ENCODE measurements at regions not wholly inside any gene's neighbourhood (a gene's known extent, or its start where the extent isn't known, plus 50 kb on each side); places are given as distances from the start of the nearest gene placed in this dataset.

DNA sequence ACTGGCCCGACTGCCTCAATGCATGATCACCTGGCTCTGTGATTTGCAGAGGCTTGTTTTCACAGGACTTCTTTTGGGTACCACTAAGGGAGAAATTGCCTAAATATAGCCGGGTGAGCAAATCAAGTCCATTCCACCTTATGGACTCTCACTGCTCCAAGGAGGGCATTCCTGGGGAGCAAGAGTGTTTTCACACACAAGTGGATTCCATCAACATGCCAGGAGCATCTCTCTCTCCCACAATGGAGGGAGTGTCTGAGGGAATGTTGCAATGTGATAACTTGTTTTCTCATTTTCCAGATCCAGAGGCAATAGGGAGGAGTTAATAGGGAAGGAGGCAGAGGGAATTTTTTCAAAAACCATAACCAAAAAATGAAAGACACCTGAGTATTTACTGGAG lies 250.7 kb downstream of the SATB2 start (continued):
- TF ChIP-seq, protein P1, sequence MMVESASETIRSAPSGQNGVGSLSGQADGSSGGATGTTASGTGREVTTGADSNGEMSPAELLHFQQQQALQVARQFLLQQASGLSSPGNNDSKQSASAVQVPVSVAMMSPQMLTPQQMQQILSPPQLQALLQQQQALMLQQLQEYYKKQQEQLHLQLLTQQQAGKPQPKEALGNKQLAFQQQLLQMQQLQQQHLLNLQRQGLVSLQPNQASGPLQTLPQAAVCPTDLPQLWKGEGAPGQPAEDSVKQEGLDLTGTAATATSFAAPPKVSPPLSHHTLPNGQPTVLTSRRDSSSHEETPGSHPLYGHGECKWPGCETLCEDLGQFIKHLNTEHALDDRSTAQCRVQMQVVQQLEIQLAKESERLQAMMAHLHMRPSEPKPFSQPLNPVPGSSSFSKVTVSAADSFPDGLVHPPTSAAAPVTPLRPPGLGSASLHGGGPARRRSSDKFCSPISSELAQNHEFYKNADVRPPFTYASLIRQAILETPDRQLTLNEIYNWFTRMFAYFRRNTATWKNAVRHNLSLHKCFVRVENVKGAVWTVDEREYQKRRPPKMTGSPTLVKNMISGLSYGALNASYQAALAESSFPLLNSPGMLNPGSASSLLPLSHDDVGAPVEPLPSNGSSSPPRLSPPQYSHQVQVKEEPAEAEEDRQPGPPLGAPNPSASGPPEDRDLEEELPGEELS (CRISPR knock-in tag; IDR thresholded peaks at IDR 0.05; ENCODE audit: borderline replicate concordance): no peak
- TF ChIP-seq, protein P2, sequence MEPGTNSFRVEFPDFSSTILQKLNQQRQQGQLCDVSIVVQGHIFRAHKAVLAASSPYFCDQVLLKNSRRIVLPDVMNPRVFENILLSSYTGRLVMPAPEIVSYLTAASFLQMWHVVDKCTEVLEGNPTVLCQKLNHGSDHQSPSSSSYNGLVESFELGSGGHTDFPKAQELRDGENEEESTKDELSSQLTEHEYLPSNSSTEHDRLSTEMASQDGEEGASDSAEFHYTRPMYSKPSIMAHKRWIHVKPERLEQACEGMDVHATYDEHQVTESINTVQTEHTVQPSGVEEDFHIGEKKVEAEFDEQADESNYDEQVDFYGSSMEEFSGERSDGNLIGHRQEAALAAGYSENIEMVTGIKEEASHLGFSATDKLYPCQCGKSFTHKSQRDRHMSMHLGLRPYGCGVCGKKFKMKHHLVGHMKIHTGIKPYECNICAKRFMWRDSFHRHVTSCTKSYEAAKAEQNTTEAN (CRISPR knock-in tag; IDR thresholded peaks at IDR 0.05): no peak
- TF ChIP-seq POLR3A (IDR thresholded peaks at IDR 0.05; ENCODE audit: borderline replicate concordance, extremely low read depth, insufficient read depth, insufficient read length): no peak
- TF ChIP-seq BRD9 (IDR thresholded peaks at IDR 0.05; ENCODE audit: low read depth, partially characterized antibody): no peak
- TF ChIP-seq ZNF583 (CRISPR knock-in tag; IDR thresholded peaks at IDR 0.05): no peak
- TF ChIP-seq GATAD2A (IDR thresholded peaks at IDR 0.05): no peak
- TF ChIP-seq ZNF41 (CRISPR knock-in tag; conservative IDR thresholded peaks at IDR 0.05): no peak
- no peak for TF ChIP-seq STAT5B (CRISPR knock-in tag; IDR thresholded peaks at IDR 0.05)
- TF ChIP-seq KHSRP (IDR thresholded peaks at IDR 0.05): no peak

DNA sequence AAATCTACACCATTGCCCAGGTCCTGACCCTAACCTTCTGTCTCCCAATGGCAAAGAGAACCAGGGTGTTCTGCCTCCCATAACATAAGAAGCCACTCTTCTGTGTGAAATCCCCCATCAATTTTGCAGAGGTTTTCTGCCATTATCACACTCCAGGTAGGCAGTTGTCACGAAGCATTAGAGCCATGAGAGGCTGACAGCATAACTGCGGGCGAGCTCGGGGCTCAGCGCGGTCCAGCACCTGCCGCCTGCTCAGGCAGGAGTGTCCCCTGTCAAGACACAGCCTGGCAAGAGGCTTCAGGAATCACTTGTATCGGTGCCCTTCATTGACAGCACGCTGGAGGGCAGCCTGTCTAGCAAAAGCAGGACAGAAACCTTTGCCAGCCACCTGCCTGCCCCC lies 251.2 kb downstream of the SATB2 start:
- Histone ChIP-seq H3K4me2 (ENCODE audit: insufficient read depth, low read length) (no peak overlapping the region), H3K79me2 (ENCODE audit: control insufficient read depth, insufficient read depth, low read length) (no peaks in the 10 kb centered on the region), H3K9me3 (replicated peaks; ENCODE audit: control insufficient read depth, insufficient read depth, low read depth, low read length) (no peaks in the 10 kb centered on the region), H3K27ac (ENCODE audit: extremely low read depth, low read depth, low read length) (no peak overlapping the region), H4K20me1 (replicated peaks; ENCODE audit: control insufficient read depth, insufficient read depth, low read length) (no peaks in the 10 kb centered on the region), H3K27me3 (ENCODE audit: control insufficient read depth in 2 of 2, insufficient read depth in 2 of 2, low read length in 2 of 2) (peaks cover 0 to 4% of the 10 kb centered on the region in 2 experiments; a peak in 1 of 5 replicates), H3K9ac (ENCODE audit: insufficient read depth in 1 of 2, low read depth in 2 of 2, low read length in 2 of 2) (no peak overlapping the region), H3K4me3 (no peak overlapping the region), H3K36me3 (ENCODE audit: control insufficient read depth, insufficient read depth, low read length) (no peaks in the 10 kb centered on the region), H2AFZ (ENCODE audit: low read depth, low read length) (no peak overlapping the region), H3K9me1 (ENCODE audit: control insufficient read depth, insufficient read depth, low read length) (no peaks in the 10 kb centered on the region), H3K4me1 (replicated peaks in 1 of 2; ENCODE audit: control insufficient read depth in 2 of 2, insufficient read depth in 2 of 2, low read length in 2 of 2) (no peaks in the 10 kb centered on the region)
- DNase-seq (ENCODE audit: extremely low read depth in 1 of 4, low spot score in 3 of 4) (no peak), FAIRE-seq (no peak), ATAC-seq (no peak)
- in situ Hi-C loops (cut with MboI): no loop called here
- no TSS peak for BruUV-seq (replicated peaks)
- intact Hi-C loops (cut with micrococcal nuclease): no loop called here
- CTCF ChIA-PET (ENCODE audit: low intra/inter-chr PET ratio): no interaction called here
- WGBS (ENCODE audit: insufficient coverage, low coverage, missing lambda C conversion rate): 1% methylated on average over 8 of the region's 9 CpGs
- POLR2A ChIA-PET: interaction anchor here (1.1 kb wide), 1 partner anchor 23 kb away, joined by 4 read pairs; no protein-coding TSS in a partner anchor
- TF ChIP-seq, protein P3, sequence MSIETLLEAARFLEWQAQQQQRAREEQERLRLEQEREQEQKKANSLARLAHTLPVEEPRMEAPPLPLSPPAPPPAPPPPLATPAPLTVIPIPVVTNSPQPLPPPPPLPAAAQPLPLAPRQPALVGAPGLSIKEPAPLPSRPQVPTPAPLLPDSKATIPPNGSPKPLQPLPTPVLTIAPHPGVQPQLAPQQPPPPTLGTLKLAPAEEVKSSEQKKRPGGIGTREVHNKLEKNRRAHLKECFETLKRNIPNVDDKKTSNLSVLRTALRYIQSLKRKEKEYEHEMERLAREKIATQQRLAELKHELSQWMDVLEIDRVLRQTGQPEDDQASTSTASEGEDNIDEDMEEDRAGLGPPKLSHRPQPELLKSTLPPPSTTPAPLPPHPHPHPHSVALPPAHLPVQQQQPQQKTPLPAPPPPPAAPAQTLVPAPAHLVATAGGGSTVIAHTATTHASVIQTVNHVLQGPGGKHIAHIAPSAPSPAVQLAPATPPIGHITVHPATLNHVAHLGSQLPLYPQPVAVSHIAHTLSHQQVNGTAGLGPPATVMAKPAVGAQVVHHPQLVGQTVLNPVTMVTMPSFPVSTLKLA (conservative IDR thresholded peaks at IDR 0.05): no peak
- TF ChIP-seq SMAD3 (CRISPR knock-in tag; conservative IDR thresholded peaks at IDR 0.05) (no peak), POLR2A (conservative IDR thresholded peaks at IDR 0.05) (no peak), DNMT1 (IDR thresholded peaks at IDR 0.05) (no peak), ZNF57 (CRISPR knock-in tag; IDR thresholded peaks at IDR 0.05) (no peak), ZBTB7A (IDR thresholded peaks at IDR 0.05; ENCODE audit: borderline replicate concordance, control insufficient read depth, low read depth, low read length) (no peak), ZNF316 (IDR thresholded peaks at IDR 0.05) (no peak), ZNF436 (CRISPR knock-in tag; IDR thresholded peaks at IDR 0.05) (no peak)
- TF ChIP-seq, protein P4, sequence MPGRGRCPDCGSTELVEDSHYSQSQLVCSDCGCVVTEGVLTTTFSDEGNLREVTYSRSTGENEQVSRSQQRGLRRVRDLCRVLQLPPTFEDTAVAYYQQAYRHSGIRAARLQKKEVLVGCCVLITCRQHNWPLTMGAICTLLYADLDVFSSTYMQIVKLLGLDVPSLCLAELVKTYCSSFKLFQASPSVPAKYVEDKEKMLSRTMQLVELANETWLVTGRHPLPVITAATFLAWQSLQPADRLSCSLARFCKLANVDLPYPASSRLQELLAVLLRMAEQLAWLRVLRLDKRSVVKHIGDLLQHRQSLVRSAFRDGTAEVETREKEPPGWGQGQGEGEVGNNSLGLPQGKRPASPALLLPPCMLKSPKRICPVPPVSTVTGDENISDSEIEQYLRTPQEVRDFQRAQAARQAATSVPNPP (IDR thresholded peaks at IDR 0.05; ENCODE audit: borderline replicate concordance, insufficient read depth, insufficient read length): no peak
